HG03135 (cell line): ENCODE measurements at regions not wholly inside any gene's neighbourhood (a gene's known extent, or its start where the extent isn't known, plus 50 kb on each side); places are given as distances from the start of the nearest gene placed in this dataset.
A peak's percentile ranks its signal among the peaks of the same experiment; 100 is the strongest.

Experiments
- ATAC-seq: cut with Tn5 transposase; IDR thresholded peaks from one replicate; pipeline ENCODE4 v1.9.1; 2021; ENCODE audit warnings: mild to moderate bottlenecking, moderate library complexity; ENCODE audit not compliant: unreplicated experiment

- ATAC-seq, result peak; percentile 41
These were observed 256.1 kb upstream of the SALL1 start for GRCh38 chr16:51407199-51407598.

GRCh38 chr16:51405361-51405760 is 254.3 kb upstream of the SALL1 start:
- no peak for ATAC-seq

- ATAC-seq, result no peak
These were observed 253.3 kb upstream of the SALL1 start for GRCh38 chr16:51404386-51404785.

- ATAC-seq, result no peak
These were observed 251.7 kb upstream of the SALL1 start for GRCh38 chr16:51402785-51403184.

GRCh38 chr16:51402298-51402697 is 251.2 kb upstream of the SALL1 start:
- ATAC-seq, result no peak

GRCh38 chr16:51401673-51402072 is 250.6 kb upstream of the SALL1 start:
- no peak for ATAC-seq

- ATAC-seq, result no peak
These were observed 249.0 kb upstream of the SALL1 start for GRCh38 chr16:51399908-51400670.

- no peak for ATAC-seq
These were observed 243.4 kb upstream of the SALL1 start for GRCh38 chr16:51394421-51394820.

GRCh38 chr16:51393381-51394005 is 242.4 kb upstream of the SALL1 start:
- ATAC-seq, result no peak

GRCh38 chr16:51392521-51393187 is 241.6 kb upstream of the SALL1 start:
- ATAC-seq, result no peak

GRCh38 chr16:51391798-51392511 is 240.9 kb upstream of the SALL1 start:
- ATAC-seq, result no peak

GRCh38 chr16:51390877-51391276 is 239.8 kb upstream of the SALL1 start:
- no peak for ATAC-seq

GRCh38 chr16:51389881-51390280 is 238.8 kb upstream of the SALL1 start:
- ATAC-seq, result no peak

GRCh38 chr16:51388516-51388951 is 237.5 kb upstream of the SALL1 start:
- no peak for ATAC-seq

GRCh38 chr16:51383909-51384308 is 232.8 kb upstream of the SALL1 start:
- ATAC-seq, result no peak

- no peak for ATAC-seq
These were observed 231.9 kb upstream of the SALL1 start for GRCh38 chr16:51382940-51383339.

- ATAC-seq, result no peak
These were observed 231.1 kb upstream of the SALL1 start for GRCh38 chr16:51382211-51382610.

- no peak for ATAC-seq
These were observed 225.0 kb upstream of the SALL1 start for GRCh38 chr16:51376080-51376479.

- no peak for ATAC-seq
These were observed 223.7 kb upstream of the SALL1 start for GRCh38 chr16:51374790-51375189.

- ATAC-seq, result no peak
These were observed 223.3 kb upstream of the SALL1 start for GRCh38 chr16:51374346-51374745.

- no peak for ATAC-seq
These were observed 214.6 kb upstream of the SALL1 start for GRCh38 chr16:51365715-51366114.
